GM21515 (cell line): ENCODE measurements at regions not wholly inside any gene's neighbourhood (a gene's known extent, or its start where the extent isn't known, plus 50 kb on each side); places are given as distances from the start of the nearest gene placed in this dataset.

Experiments
- ATAC-seq: cut with Tn5 transposase; IDR thresholded peaks from one replicate; pipeline ENCODE4 v1.9.1; 2021; ENCODE audit not compliant: unreplicated experiment

DNA sequence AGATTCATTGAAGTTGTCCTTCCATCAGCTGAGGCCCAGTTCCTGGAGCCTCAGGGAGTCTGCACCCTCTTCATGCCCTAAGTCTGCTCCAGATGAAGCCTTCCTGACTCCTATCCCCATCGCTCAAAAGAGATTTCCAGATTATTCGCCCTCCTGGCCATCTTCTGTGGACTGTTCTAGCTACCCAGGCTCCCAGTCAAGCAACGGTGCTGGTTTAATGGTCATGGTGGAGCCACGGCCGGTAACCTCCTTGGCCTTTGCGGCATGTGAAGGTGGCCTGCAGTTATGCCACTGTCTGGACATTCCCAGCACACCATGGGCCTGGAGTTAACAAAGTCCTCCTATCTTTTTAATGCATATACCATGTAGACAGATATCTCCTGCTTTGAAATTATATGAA lies 140.1 kb upstream of the ASB18 start:
- ATAC-seq, result no peak

DNA sequence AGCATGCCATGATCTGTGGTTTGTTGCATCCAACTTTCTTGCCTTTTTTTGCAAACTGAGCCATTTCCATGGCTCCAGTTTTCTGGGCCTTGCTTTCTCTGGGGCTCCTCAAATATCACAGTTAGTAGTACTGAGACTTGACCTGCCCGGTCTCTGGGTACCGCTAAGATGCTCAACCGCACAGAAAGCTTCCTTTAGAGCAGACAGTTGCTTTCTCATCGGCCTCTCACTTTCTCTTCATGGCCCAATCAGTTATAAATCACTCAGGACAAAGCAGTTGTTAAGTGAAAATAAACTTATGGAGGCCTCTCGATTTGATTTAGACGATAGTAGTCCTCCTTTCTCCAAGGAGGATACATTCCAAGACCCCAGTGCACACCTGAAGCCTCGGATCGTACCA lies 141.2 kb upstream of the ASB18 start:
- no peak for ATAC-seq

GRCh38 chr2:236408090-236408489 lies 143.9 kb upstream of the ASB18 start:
- ATAC-seq, result no peak

DNA sequence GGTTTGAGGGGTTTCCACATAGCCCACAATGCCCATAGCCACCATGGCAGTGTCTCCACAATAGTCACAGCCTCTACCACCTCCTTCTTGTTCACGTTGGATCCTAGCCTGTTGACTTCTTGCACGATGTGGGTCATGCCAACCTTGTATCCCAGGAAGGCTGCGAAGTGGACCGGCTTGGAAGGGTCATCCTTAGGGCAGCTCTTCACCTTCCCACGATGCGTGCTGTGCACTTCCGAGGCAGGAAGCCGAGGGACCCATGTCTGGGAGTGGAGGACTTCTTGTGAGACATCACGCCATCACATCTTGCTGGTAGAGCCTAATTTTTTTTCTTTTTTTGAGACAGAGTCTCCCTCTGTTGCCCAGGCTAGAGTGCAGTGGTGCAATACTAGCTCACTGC lies 144.6 kb upstream of the ASB18 start:
- ATAC-seq, result no peak

- no peak for ATAC-seq
These were observed 151.7 kb upstream of the ASB18 start for GRCh38 chr2:236415684-236416444.

GRCh38 chr2:236417150-236417549 lies 152.5 kb upstream of the ACKR3 start:
- ATAC-seq, result no peak

GRCh38 chr2:236430584-236430983 lies 139.0 kb upstream of the ACKR3 start:
- ATAC-seq, result no peak

DNA sequence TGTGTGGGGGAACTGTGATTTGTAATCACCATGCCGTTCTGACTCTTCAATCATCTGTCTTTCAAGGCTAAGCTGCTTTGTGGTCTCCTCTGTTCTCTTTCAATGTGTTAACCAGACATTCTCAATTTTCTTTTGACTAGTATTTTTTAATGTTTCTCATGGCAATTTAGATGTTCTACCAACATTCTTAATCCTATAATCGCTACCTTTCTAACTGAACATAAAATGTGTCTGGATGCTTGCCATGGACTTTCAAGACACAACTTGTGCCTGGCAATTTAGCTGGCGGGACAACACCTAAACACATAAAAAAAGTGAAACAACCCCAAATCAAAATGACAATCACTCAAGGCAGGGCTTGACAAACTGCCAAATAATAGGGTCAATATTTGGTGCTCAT lies 135.0 kb upstream of the ACKR3 start:
- no peak for ATAC-seq

DNA sequence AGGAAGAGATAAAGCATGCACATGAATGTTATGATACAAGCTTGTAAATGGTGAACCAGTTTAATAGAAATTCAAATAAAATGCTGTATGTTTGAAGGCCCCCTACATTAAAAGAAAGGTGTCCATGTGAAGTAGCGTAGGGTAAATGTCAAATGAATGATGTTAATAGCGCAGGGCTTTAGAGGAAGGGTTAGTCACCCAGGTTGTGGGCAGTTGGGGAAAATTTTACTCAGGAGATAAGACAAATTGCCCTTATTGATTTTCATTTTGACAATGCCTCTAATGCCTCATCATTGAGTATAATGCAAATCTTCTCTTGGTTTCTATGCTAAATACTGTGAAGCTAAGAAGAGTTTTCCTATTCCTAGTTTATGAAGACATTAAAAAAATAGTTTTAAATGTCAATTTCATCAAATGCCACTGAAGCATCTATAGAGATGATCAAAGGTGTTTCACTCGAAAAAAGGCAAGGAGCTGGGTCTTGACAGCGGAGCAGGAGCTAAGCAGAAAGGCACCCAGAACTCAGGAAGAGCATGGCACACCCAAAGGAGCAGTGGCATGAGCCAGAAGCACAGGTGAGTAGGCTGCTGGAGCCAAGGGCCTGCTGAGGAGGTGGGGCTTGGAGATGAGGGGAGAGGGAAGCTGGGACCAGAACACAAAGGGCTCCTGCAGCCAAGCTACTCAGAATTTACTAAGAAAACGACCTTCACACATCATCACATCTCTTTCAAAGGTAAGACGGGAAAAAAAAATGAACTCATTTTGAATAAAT lies 129.3 kb upstream of the ACKR3 start:
- ATAC-seq, result no peak

- no peak for ATAC-seq
These were observed 125.4 kb upstream of the ACKR3 start for GRCh38 chr2:236444187-236444586.

GRCh38 chr2:236445678-236446077 lies 123.9 kb upstream of the ACKR3 start:
- no peak for ATAC-seq

- no peak for ATAC-seq
These were observed 123.1 kb upstream of the ACKR3 start for GRCh38 chr2:236446521-236446920.

GRCh38 chr2:236449167-236449761 lies 120.4 kb upstream of the ACKR3 start:
- ATAC-seq, result no peak

DNA sequence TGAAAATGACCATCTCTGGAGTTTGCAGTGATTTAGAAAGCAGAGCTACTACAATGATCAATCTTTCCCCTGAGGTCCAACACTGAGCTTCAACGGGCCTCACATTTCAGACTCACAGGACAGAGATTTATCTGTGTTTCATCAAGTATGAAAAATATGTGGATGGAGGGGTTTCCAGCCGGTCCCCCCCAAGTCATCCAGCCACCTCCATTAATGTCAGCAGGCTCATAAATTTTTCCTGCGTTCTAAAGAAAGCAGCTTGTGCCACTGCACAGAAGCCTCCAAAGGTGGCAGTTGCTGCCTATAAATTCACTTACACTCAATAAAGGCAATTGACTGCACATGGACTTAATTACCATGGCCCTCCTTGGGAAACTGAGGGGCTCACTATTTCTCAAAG lies 117.4 kb upstream of the ACKR3 start:
- no peak for ATAC-seq

GRCh38 chr2:236454076-236454475 lies 115.5 kb upstream of the ACKR3 start:
- no peak for ATAC-seq

DNA sequence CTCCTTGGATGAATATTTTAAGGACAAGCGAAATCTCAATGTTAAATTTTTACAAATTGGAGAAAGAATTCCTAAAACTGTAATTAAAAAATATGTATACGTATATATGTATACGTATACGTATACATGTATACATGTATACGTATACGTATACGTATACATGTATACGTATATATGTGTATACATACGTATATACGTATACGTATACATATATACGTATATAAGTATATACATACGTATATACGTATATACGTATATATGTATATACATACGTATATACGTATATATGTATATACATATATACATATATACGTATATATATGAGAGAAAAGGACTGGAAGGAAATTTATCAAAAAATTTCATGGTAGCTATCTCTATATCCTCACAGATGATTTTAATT lies 110.2 kb upstream of the ACKR3 start:
- ATAC-seq, result no peak

GRCh38 chr2:236464140-236464539 lies 105.5 kb upstream of the ACKR3 start:
- no peak for ATAC-seq

- no peak for ATAC-seq
These were observed 96.7 kb upstream of the ACKR3 start for GRCh38 chr2:236472720-236473495.

DNA sequence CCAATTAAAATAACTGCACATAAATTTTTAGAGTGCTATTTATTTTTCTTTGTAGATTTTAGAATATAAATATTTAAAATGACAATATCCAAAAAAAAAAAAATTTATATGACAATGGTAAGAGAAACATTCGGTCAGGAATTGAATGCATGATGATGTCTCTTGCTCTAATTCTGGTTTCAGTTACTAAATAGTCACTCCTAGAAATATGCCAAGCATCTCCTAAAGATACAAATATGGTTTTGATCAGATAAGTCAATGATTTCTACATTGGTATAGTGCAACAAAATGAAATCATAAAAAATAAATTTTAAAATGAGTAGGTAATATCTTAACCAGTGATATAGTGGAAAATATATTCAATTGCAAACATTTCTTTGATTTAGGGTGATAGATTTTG lies 95.9 kb upstream of the ACKR3 start:
- no peak for ATAC-seq

DNA sequence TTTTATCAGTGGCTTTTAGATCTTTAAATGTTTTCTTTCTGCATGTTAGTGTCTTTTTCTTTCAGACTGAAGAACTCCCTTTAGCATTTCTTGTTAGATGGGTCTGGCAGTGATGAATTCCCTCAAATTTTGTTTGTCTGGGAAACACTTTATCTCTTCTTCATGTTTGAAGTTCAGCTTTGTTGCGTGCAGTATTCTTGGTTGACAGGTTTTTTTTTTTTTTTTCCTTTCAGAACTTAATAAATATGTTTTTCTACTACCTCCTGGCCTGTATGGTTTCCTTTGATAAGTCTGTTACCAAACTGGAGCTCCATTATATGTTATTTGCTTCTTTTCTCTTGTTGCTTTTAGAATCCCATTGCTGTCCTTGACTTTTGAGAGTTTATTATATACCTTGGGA lies 89.8 kb upstream of the ACKR3 start:
- ATAC-seq, result no peak

DNA sequence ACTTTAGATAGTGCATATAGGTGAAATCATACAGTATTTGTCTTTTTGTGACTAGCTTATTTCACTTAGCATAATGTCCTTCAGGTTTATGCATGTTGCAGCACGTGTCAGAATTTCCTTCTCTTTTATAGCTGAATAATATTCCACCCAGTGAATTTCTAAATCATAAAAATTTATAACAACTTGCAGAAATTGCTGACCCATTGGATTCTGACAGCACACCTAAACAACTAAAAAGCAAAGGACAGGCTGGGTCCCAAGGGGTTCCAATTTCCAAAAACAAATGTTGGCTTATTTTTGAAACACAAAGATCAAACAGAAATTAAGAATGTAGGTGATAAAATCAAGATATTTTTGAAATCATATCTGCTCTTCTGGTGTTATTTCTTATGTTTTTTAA lies 86.5 kb upstream of the ACKR3 start:
- no peak for ATAC-seq
